PFSK-1 (cell line): ENCODE measurements at regions not wholly inside any gene's neighbourhood (a gene's known extent, or its start where the extent isn't known, plus 50 kb on each side); places are given as distances from the start of the nearest gene placed in this dataset.

Source experiments
- FOXP2 ChIP-seq: optimal IDR thresholded peaks from 2 replicates; pipeline ENCODE3; 2011; ENCODE audit warnings: borderline replicate concordance, control low read depth, inconsistent platforms; ENCODE audit not compliant: insufficient read depth; ENCODE audit errors: extremely low read length, extremely low read depth
- POLR2AphosphoS5 ChIP-seq: IDR thresholded peaks from 2 replicates; pipeline ENCODE4 v1.6.1; 2012; ENCODE audit warnings: low read depth, mild to moderate bottlenecking, control low read depth, low read length, moderate library complexity
- SIN3A ChIP-seq: IDR thresholded peaks from 2 replicates; pipeline ENCODE4 v1.6.1; 2012; ENCODE audit warnings: mild to moderate bottlenecking, low read length, moderate library complexity, borderline replicate concordance; ENCODE audit not compliant: insufficient read depth
- TAF1 ChIP-seq: IDR thresholded peaks from 2 replicates; pipeline ENCODE4 v1.6.1; 2012; ENCODE audit warnings: low read length, control low read depth, borderline replicate concordance; ENCODE audit not compliant: insufficient read depth
- TF ChIP-seq, protein P1 (sequence below), 2 experiments: IDR thresholded peaks; 2 replicates each; pipeline versions ENCODE4 v1.6.1 to v1.8.0; 2011 to 2012; ENCODE audit warnings: low read depth in 2 of 2, low read length in 2 of 2, control low read depth in 1 of 2, inconsistent platforms in 1 of 2, mild to moderate bottlenecking in 1 of 2, moderate library complexity in 1 of 2; ENCODE audit not compliant: insufficient read depth in 1 of 2

DNA sequence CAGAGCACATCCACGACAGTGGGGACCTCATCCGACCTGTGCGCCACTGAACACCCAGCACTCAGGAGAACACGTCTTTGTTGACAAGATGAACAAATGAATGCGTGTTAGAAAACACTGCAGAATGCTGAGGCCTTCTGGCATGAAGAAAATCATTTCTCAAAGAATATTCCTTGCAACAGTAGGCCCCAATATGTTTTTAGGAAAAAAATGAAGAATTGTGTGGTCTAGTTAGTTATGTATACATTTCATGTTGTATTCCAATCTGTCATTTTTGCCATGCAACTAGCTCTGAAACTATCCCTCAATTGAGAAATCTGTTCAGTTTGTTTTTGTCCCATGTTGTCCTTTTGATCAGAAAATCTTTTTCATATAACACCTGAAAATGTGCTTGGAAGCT lies 77.4 kb upstream of the MAD2L1 start:
- no peak for TF ChIP-seq SIN3A
- TF ChIP-seq POLR2AphosphoS5, result no peak
- TF ChIP-seq, protein P1, sequence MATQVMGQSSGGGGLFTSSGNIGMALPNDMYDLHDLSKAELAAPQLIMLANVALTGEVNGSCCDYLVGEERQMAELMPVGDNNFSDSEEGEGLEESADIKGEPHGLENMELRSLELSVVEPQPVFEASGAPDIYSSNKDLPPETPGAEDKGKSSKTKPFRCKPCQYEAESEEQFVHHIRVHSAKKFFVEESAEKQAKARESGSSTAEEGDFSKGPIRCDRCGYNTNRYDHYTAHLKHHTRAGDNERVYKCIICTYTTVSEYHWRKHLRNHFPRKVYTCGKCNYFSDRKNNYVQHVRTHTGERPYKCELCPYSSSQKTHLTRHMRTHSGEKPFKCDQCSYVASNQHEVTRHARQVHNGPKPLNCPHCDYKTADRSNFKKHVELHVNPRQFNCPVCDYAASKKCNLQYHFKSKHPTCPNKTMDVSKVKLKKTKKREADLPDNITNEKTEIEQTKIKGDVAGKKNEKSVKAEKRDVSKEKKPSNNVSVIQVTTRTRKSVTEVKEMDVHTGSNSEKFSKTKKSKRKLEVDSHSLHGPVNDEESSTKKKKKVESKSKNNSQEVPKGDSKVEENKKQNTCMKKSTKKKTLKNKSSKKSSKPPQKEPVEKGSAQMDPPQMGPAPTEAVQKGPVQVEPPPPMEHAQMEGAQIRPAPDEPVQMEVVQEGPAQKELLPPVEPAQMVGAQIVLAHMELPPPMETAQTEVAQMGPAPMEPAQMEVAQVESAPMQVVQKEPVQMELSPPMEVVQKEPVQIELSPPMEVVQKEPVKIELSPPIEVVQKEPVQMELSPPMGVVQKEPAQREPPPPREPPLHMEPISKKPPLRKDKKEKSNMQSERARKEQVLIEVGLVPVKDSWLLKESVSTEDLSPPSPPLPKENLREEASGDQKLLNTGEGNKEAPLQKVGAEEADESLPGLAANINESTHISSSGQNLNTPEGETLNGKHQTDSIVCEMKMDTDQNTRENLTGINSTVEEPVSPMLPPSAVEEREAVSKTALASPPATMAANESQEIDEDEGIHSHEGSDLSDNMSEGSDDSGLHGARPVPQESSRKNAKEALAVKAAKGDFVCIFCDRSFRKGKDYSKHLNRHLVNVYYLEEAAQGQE (IDR thresholded peaks at IDR 0.05; ENCODE audit: insufficient read depth in 1 of 2, low read depth in 2 of 2, low read length in 2 of 2), result no peak

DNA sequence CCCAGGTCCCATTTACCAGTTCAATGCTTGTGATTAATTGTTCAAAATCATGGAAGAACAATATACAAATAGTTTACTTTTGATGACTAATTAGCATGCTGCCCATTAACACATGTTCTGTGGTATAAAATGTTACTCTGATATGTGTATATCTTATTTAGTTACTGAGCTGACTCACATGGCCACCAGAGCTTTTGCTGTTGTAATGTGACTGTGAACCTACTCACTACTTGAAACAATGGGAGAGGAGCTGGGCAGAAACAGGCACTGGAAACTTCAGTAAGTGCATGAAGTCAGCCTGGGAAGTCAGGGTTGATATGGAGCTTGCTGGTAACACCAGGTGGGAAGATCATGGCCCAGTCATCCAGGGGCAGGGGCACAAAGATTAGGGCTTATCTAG lies 72.7 kb upstream of the MAD2L1 start:
- TF ChIP-seq POLR2AphosphoS5 (no peak), TAF1 (no peak), FOXP2 (no peak), SIN3A (no peak)
- TF ChIP-seq, protein P1 (IDR thresholded peaks at IDR 0.05; ENCODE audit: insufficient read depth in 1 of 2, low read depth in 2 of 2, low read length in 2 of 2), result no peak

DNA sequence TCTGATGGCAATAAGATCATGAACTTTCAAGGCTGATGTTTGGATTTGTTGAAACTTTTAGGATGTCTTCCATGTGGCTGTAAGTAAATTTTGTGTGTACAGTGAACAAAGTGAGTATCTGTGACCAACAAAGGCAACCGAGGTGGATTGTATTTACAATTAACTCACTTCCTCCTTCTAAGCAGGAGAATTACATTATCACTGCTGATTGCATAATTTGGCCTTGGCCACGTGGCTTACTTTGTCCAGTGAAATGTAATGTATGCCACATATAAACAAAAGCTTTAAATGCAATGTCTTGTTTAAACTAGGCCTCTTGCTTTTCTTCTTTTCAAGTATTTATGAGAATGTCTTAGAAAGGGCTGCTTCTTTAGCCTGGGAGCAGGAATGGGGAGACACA lies 66.3 kb upstream of the MAD2L1 start:
- TF ChIP-seq TAF1, result no peak
- no peak for TF ChIP-seq SIN3A
- TF ChIP-seq POLR2AphosphoS5, result no peak
- TF ChIP-seq, protein P1 (IDR thresholded peaks at IDR 0.05; ENCODE audit: insufficient read depth in 1 of 2, low read depth in 2 of 2, low read length in 2 of 2), result no peak
- TF ChIP-seq FOXP2, result no peak

DNA sequence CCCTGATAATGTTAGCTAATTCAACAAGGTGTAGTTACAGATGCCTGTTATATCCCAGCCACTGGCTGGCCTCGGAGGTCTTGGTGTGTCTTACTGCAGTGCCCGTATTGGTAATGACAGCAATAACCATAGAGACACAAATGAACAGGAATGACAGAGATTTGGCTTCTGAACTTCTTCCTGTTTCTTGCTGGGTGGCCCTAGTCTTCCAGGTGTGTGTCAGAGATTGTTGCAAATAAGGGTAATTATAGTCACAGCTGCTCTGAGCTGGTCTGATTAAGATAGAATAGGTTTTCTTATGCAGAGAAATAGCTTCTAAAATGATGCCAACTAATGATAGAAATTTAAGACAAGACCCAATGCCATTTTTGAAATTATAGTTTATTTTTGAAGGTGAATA lies 64.1 kb upstream of the MAD2L1 start:
- TF ChIP-seq SIN3A (no peak), FOXP2 (no peak), POLR2AphosphoS5 (no peak), TAF1 (no peak)
- TF ChIP-seq, protein P1 (IDR thresholded peaks at IDR 0.05; ENCODE audit: insufficient read depth in 1 of 2, low read depth in 2 of 2, low read length in 2 of 2), result no peak
